GM18858 (cell line): ENCODE measurements at regions not wholly inside any gene's neighbourhood (a gene's known extent, or its start where the extent isn't known, plus 50 kb on each side); places are given as distances from the start of the nearest gene placed in this dataset.

Experiments used
- ATAC-seq: cut with Tn5 transposase; IDR thresholded peaks from one replicate; pipeline ENCODE4 v1.9.1; 2021; ENCODE audit not compliant: unreplicated experiment

GRCh38 chr18:40698129-40698528, 1256.9 kb upstream of the PIK3C3 start:
- ATAC-seq: no peak

GRCh38 chr18:40695526-40695925, 1259.5 kb upstream of the PIK3C3 start:
- ATAC-seq: no peak

GRCh38 chr18:40692871-40693270, 1262.2 kb upstream of the PIK3C3 start:
- no peak for ATAC-seq

- no peak for ATAC-seq
Observed at GRCh38 chr18:40690062-40690461, 1265.0 kb upstream of the PIK3C3 start.

- ATAC-seq: no peak
Observed at GRCh38 chr18:40687399-40687798, 1267.6 kb upstream of the PIK3C3 start.

- no peak for ATAC-seq
Observed at GRCh38 chr18:40686836-40687235, 1268.2 kb upstream of the PIK3C3 start.

GRCh38 chr18:40685219-40685618, 1269.8 kb upstream of the PIK3C3 start:
- ATAC-seq: no peak

- ATAC-seq: no peak
Observed at GRCh38 chr18:40678318-40678717, 1276.7 kb upstream of the PIK3C3 start.

GRCh38 chr18:40676668-40677067, 1278.4 kb upstream of the PIK3C3 start:
- no peak for ATAC-seq

- no peak for ATAC-seq
Observed at GRCh38 chr18:40673150-40673549, 1281.9 kb upstream of the PIK3C3 start.

- no peak for ATAC-seq
Observed at GRCh38 chr18:40672590-40672989, 1282.4 kb upstream of the PIK3C3 start.

GRCh38 chr18:40670668-40671375, 1284.2 kb upstream of the PIK3C3 start:
- ATAC-seq: no peak

- ATAC-seq: no peak
Observed at GRCh38 chr18:40662898-40663437, 1292.1 kb upstream of the PIK3C3 start.

- no peak for ATAC-seq
Observed at GRCh38 chr18:40653682-40654081, 1301.4 kb upstream of the PIK3C3 start.

GRCh38 chr18:40652321-40652720, 1302.7 kb upstream of the PIK3C3 start:
- ATAC-seq: no peak

GRCh38 chr18:40651163-40651562, 1303.9 kb upstream of the PIK3C3 start:
- no peak for ATAC-seq

GRCh38 chr18:40642692-40643229, 1312.3 kb upstream of the PIK3C3 start:
- no peak for ATAC-seq

GRCh38 chr18:40631319-40631718, 1323.7 kb upstream of the PIK3C3 start:
- ATAC-seq: no peak

GRCh38 chr18:40630496-40630895, 1324.5 kb upstream of the PIK3C3 start:
- no peak for ATAC-seq

GRCh38 chr18:40624959-40625358, 1330.1 kb upstream of the PIK3C3 start:
- ATAC-seq: no peak

GRCh38 chr18:40613721-40614120, 1341.3 kb upstream of the PIK3C3 start:
- no peak for ATAC-seq

GRCh38 chr18:40612356-40612755, 1342.7 kb upstream of the PIK3C3 start:
- ATAC-seq: no peak

- ATAC-seq: no peak
Observed at GRCh38 chr18:40608226-40608625, 1346.8 kb upstream of the PIK3C3 start.
